Stomach (tissue), 8 donors: ENCODE measurements at regions not wholly inside any gene's neighbourhood (a gene's known extent, or its start where the extent isn't known, plus 50 kb on each side); places are given as distances from the start of the nearest gene placed in this dataset.

Source experiments
- DNase-seq, 2 donors: peaks; one replicate each; pipeline versions ENCODE4 v3.0.0 to v3.0.0-alpha.2; 2013 to 2019
- H3K27ac ChIP-seq, 5 donors: fragments of 200-600 bp in 4 of 5; sonication (generic) in 4 of 5; one replicate each; pipeline ENCODE4 v1.5.1; 2013 to 2019; ENCODE audit warnings: mild to moderate bottlenecking in 1 of 5, moderate library complexity in 1 of 5
- H3K27me3 ChIP-seq, 3 donors: fragments of 200-600 bp; sonication (generic); one replicate each; pipeline ENCODE4 v1.5.1; 2017 to 2019; ENCODE audit warnings: mixed run types in 1 of 3
- H3K36me3 ChIP-seq, 4 donors: fragments of 200-600 bp; sonication (generic); 1 replicate in 3 of 4; 2 replicates in 1 of 4; pipeline ENCODE4 v1.5.1; 2016 to 2019
- H3K4me1 ChIP-seq, 4 donors: fragments of 200-600 bp; sonication (generic); one replicate each; pipeline ENCODE4 v1.5.1; 2016 to 2019
- H3K4me3 ChIP-seq, 4 donors: fragments of 200-600 bp; sonication (generic) in 3 of 4; one replicate each; pipeline ENCODE4 v1.5.1; 2016 to 2019; ENCODE audit warnings: mild to moderate bottlenecking in 1 of 4
- H3K9me3 ChIP-seq, 4 donors: fragments of 200-600 bp; sonication (generic); one replicate each; pipeline ENCODE4 v1.5.1; 2016 to 2019
- CTCF ChIP-seq, 7 experiments: fragments of 450-650 bp in 4 of 7; fragments of 200-600 bp in 3 of 7; sonication (generic) in 3 of 7; IDR thresholded peaks; one replicate each; pipeline ENCODE4 v1.5.1; 2016 to 2019; ENCODE audit warnings: antibody characterized with exemption in 7 of 7, control low read depth in 2 of 7, mild to moderate bottlenecking in 1 of 7
- EP300 ChIP-seq: sonication (generic); formaldehyde crosslinking; IDR thresholded peaks from one replicate; pipeline ENCODE4 v1.6.1; 2017; ENCODE audit warnings: antibody characterized with exemption
- POLR2A ChIP-seq, 4 donors: fragments of 450-650 bp; IDR thresholded peaks; one replicate each; pipeline ENCODE4 v1.6.1; 2016; ENCODE audit warnings: antibody characterized with exemption in 4 of 4, control low read depth in 2 of 4, mild to moderate bottlenecking in 1 of 4, moderate library complexity in 1 of 4
- POLR2AphosphoS5 ChIP-seq, 3 donors: sonication (generic); formaldehyde crosslinking; IDR thresholded peaks; one replicate each; pipeline ENCODE4 v1.6.1; 2016; ENCODE audit warnings: antibody characterized with exemption in 3 of 3
- WGBS, 5 donors: extraction: QIAGEN DNeasy Blood & Tissue Kit in 3 of 5; methylation state at CpG; one replicate each; pipeline versions ENCODE4 v1.1.5 to v1.1.7; 2013 to 2018; 5-methylcytosine and 5-hydroxymethylcytosine counted together
- intact Hi-C: fragments of 100-400 bp; cut with DNase I; formaldehyde crosslinking; loops from one replicate; pipeline ENCODE4 v1.15.1; 2023; ENCODE audit warnings: low total_unique reads
- donor health status: healthy with polysubstance abuse.
- donor health status: Bipolar disorder and iron deficiency.
- donor health status: healthy.

GRCh38 chr1:193539731-193540459, 353.5 kb upstream of the B3GALT2 start:
- Histone ChIP-seq H3K27me3 (no peaks in the 10 kb centered on the region), H3K4me1 (no peaks in the 10 kb centered on the region), H3K27ac (peak overlapping the region in 2 of 5 donors; percentile 25 to 59), H3K36me3 (no peaks in the 10 kb centered on the region), H3K4me3 (no peak overlapping the region), H3K9me3 (no peaks in the 10 kb centered on the region)
- no peak for DNase-seq
- TF ChIP-seq EP300 (no peak), POLR2A (IDR thresholded peaks at IDR 0.05) (no peak), CTCF (IDR thresholded peaks at IDR 0.05) (no peak), POLR2AphosphoS5 (IDR thresholded peaks at IDR 0.05) (no peak)
- intact Hi-C loops = no loop called here
- 70 to 74% (median 73%) methylated on average over 7 of the region's 7 CpGs for WGBS, 5 donors

- 70 to 82% (median 73%) methylated on average over 6 of the region's 6 CpGs for whole genome bisulfite sequencing, 5 donors
- intact Hi-C loops = no loop called here
- no peak overlapping the region for H3K4me3 ChIP-seq
- H3K36me3 ChIP-seq = no peaks in the 10 kb centered on the region
- TF ChIP-seq EP300 (no peak), POLR2A (IDR thresholded peaks at IDR 0.05) (no peak), CTCF (IDR thresholded peaks at IDR 0.05) (no peak), POLR2AphosphoS5 (IDR thresholded peaks at IDR 0.05) (no peak)
- DNase-seq = no peak
- no peaks in the 10 kb centered on the region for H3K9me3 ChIP-seq
- no peaks in the 10 kb centered on the region for H3K4me1 ChIP-seq
- H3K27me3 ChIP-seq = no peaks in the 10 kb centered on the region
- H3K27ac ChIP-seq = peak overlapping the region in 1 of 5 donors; percentile 9
Observed at GRCh38 chr1:193538680-193539079, 352.3 kb upstream of the B3GALT2 start.

GRCh38 chr1:193538003-193538354, 351.6 kb upstream of the B3GALT2 start:
- intact Hi-C loops = no loop called here
- H3K4me3 ChIP-seq = no peak overlapping the region
- H3K27ac ChIP-seq = peak overlapping the region in 1 of 5 donors; percentile 9

GRCh38 chr1:193537266-193538002, 351.0 kb upstream of the B3GALT2 start:
- no peaks in the 10 kb centered on the region for H3K36me3 ChIP-seq
- peak in 1 of 2 donors; percentile 35 for DNase-seq
- intact Hi-C loops = no loop called here

More at GRCh38 chr1:193538003-193538354, 351.6 kb upstream of the B3GALT2 start:
- 84 to 91% (median 88%) methylated on average over 2 of the region's 2 CpGs for WGBS, 5 donors
- H3K36me3 ChIP-seq = no peaks in the 10 kb centered on the region
- TF ChIP-seq CTCF (IDR thresholded peaks at IDR 0.05) (no peak), EP300 (no peak), POLR2AphosphoS5 (IDR thresholded peaks at IDR 0.05) (no peak), POLR2A (IDR thresholded peaks at IDR 0.05) (no peak)
- no peaks in the 10 kb centered on the region for H3K27me3 ChIP-seq
- no peaks in the 10 kb centered on the region for H3K4me1 ChIP-seq
- H3K9me3 ChIP-seq = no peaks in the 10 kb centered on the region
- DNase-seq = no peak

More at GRCh38 chr1:193537266-193538002, 351.0 kb upstream of the B3GALT2 start:
- TF ChIP-seq POLR2A (IDR thresholded peaks at IDR 0.05) (no peak), CTCF (IDR thresholded peaks at IDR 0.05) (no peak), POLR2AphosphoS5 (IDR thresholded peaks at IDR 0.05) (no peak), EP300 (no peak)
- H3K9me3 ChIP-seq = no peaks in the 10 kb centered on the region
- peak overlapping the region in 1 of 5 donors; percentile 9 for H3K27ac ChIP-seq
- WGBS, 5 donors = 42 to 54% (median 49%) methylated on average over 7 of the region's 7 CpGs
- no peaks in the 10 kb centered on the region for H3K4me1 ChIP-seq
- H3K4me3 ChIP-seq = no peak overlapping the region
- H3K27me3 ChIP-seq = no peaks in the 10 kb centered on the region
